ENCODE measurements at regions not wholly inside any gene's neighbourhood (a gene's known extent, or its start where the extent isn't known, plus 50 kb on each side); places are given as distances from the start of the nearest gene placed in this dataset.
"Not testable (repeated sequence)": the region's sequence is repeated elsewhere in the genome, so short reads cannot be mapped to it uniquely, and the experiment has no call there.

DNA sequence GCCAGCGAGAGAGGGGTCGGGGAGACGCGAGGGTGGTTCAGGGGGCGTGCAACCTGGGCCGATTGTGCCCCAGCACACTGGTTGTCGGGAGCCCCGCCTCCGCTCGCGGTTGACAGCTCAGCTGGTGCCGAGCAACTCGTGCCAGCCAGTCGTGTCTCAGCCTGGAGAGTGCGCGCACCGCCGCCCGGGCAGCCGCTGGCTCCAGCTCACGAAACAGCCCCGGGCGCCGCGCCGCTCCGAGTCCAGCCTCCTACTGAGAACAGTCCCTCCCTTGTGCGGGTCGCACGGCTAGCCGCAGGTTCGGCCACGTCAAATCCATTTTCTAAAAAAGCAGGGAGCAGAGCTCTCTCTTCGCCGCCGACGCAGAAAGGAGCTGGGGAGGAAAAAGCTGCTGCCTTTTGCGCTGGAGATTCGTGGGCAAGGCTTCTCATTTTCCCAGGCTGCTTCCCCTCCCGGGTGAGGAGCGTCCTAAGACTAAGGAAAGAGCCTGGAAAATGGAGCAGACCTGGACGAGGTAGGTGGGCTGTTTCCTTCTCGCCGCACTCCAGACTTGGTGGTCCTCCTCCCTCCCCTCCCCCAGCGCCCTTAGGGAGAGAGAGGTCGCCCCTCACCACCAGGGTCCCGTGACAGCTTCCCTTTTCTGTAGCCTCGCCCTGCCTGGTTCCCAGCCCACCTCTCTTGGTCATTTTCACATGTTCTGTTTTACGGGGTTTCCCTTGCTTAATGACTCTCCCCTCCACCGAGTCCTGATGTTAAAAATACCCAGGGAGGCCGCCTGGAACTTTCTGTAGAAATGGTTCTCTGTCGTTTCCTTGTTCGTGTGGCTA is 56.7 kb upstream of the SEC22B start:
- peak; percentile 22 for DNase-seq

DNA sequence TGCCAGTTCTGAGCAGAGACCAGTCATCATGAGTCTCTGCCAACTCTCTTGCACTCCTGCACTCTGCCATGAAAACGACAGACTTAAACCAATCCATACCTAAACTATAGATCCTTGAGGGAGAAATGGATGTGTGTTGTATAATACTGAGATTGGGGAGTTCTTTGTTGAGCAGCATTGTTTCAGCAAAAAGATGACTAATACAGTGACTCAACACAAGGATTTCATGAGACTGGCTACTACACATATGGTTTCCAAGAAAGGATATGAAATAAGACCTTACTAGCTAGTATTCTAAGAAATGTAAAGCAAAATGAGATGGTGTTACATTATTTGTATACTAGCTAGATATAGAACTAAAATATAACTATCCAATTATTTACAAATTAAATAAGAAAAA is 53.5 kb upstream of the SEC22B start:
- not testable (repeated sequence) for DNase-seq
